NCI-H2029 (cell line): ENCODE measurements at regions not wholly inside any gene's neighbourhood (a gene's known extent, or its start where the extent isn't known, plus 50 kb on each side); places are given as distances from the start of the nearest gene placed in this dataset.
"Not testable (repeated sequence)": the region's sequence is repeated elsewhere in the genome, so short reads cannot be mapped to it uniquely, and the experiment has no call there.

Experiments
- DNase-seq: peaks from one replicate; lab custom pipeline; 2025; lab: John Stamatoyannopoulos, UW

DNA sequence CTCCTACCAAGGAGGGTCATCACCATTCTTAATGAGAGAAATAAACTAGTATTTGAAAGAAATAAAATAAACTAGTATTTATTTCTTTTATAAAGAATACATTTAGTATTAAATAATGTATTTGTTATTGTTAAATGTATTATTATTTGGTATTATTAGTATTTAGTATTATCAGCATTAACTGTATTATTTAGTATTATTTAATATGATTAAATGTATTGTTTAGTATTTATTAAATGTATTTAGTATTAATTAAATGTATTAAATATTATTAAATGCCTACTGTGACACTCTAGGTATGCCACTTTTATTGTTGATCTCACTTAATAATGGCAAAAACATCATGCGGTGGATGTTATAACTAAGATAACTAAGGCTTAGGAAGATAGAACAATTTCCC lies 353.6 kb upstream of the MAP2 start:
- DNase-seq, result no peak

GRCh38 chr2:209073151-209073550 lies 350.7 kb upstream of the MAP2 start:
- DNase-seq, result no peak

GRCh38 chr2:209074711-209075110 lies 349.1 kb upstream of the MAP2 start:
- no peak for DNase-seq

GRCh38 chr2:209076151-209076550 lies 347.7 kb upstream of the MAP2 start:
- no peak for DNase-seq

- no peak for DNase-seq
Observed at GRCh38 chr2:209086761-209087160, 337.1 kb upstream of the MAP2 start.

DNA sequence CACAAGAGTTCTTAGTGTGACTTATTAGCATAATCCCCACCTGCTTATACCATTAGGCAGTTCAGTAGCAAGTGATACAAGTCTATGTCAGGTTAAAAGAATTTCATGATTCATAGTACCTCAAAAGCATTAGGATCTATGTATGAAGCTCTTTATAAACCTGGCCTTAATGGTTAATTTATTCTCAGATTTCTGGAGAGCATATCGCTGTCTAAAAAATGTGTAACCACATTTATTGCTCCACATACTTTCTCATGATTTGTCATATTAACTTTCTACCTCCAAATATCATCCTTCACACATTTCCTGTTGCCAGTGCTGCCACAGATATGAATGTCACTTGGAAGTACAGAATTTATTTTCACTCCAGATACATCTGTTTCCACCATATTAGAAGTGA lies 332.8 kb upstream of the MAP2 start:
- DNase-seq, result no peak

- no peak for DNase-seq
Observed at GRCh38 chr2:209094221-209094620, 329.6 kb upstream of the MAP2 start.

DNA sequence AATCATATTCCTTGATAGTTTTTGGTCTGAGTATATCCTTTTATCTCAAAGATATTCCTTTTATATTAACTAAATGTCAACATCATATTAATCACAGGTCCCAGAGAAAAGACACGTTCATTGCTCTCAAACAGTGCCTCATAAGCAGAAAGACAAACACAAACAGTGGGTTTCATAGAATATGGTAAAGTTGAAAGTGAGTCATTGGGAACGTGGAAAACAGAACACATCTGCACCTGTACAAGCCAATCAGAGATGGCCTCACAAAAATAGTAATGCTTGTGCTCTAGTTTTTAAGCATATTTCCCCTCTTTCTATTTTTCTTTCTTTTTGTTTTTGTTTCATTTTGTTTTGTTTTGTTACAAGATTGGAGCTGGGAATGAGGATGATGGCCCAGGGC lies 328.4 kb upstream of the MAP2 start:
- DNase-seq, result no peak

GRCh38 chr2:209097168-209097567 lies 326.7 kb upstream of the MAP2 start:
- no peak for DNase-seq

DNA sequence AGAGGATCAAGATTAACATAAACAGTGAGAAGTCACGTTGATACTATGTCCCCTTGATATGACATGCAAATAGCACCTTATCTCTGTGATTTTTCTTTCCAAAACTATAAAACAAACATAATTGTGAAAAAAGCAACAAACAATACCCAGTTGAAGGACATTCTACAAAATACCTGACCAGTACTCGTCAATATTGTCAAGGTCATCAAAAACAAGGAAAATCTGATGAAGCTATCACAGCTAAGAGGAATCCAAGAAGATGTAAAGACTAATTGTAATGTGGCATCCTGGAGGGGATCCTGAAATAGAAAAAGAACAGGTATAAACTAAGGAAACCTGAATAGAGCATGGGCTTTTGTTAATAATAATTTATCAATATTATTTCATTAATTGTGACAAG lies 321.5 kb upstream of the MAP2 start:
- no peak for DNase-seq

GRCh38 chr2:209113026-209113425 lies 310.8 kb upstream of the MAP2 start:
- no peak for DNase-seq

GRCh38 chr2:209114588-209115240 lies 309.1 kb upstream of the MAP2 start:
- DNase-seq, result no peak

DNA sequence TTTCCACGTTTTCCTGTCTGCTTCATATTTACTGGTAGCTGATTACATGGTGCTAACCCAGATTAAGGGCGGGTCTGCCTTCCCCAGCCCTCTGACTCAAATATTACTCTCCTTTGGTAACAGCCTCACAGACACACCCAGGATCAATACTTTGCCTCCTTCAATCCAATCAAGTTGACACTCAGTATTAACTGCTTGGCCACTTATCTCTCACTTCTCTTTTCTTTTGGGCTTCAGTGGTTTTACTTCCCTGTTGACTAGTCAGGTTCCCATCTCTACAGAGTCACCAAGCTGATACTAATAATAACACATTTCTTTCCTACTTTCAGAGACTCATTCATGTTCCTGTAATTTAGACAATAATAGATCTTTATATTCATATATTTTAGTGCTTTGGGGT lies 302.2 kb upstream of the MAP2 start:
- no peak for DNase-seq

DNA sequence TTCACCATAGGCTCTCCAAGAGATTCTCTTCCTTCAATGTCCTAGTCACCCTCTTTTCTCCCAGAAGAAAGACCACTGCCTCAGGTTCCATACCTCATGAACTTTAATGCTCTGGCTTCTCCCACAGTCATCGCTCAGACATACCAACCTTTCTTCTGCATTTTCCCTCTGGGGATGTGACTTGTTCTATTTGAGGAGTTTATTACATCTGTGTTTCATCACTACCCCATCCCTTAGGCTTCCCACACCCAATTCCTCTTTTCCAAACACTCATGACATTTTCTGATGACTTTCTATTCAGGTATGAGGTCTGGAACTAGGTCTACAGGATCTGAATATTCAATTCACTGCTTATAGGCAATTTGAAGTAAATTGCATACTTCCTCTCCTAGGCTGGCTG lies 298.6 kb upstream of the MAP2 start:
- no peak for DNase-seq

GRCh38 chr2:209138079-209138478 lies 285.8 kb upstream of the MAP2 start:
- no peak for DNase-seq

GRCh38 chr2:209141142-209141541 lies 282.7 kb upstream of the MAP2 start:
- no peak for DNase-seq

GRCh38 chr2:209141818-209142217 lies 282.0 kb upstream of the MAP2 start:
- no peak for DNase-seq

DNA sequence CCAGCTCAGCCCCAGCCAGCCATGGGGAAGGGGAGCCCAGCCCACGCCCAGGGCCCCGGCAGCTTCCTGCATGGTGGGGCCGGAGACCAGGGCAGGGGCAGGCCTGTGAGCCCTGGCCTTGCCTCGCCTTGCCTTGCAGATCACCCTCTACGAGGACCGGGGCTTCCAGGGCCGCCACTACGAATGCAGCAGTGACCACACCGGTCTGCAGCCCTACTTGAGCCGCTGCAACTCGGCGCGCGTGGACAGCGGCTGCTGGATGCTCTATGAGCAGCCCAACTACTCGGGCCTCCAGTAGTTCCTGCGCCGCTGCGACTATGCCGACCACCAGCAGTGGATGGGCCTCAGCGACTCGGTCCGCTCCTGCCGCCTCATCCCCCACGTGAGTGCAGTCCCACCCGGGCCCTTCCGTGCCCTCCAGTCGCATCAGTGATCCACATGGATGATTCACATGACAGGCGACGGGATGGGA lies 278.6 kb upstream of the MAP2 start:
- not testable (repeated sequence) for DNase-seq

- DNase-seq, result no peak
Observed at GRCh38 chr2:209145941-209146681, 277.7 kb upstream of the MAP2 start.

GRCh38 chr2:209146682-209147320 lies 277.0 kb upstream of the MAP2 start:
- DNase-seq, result no peak

GRCh38 chr2:209147981-209148380 lies 275.9 kb upstream of the MAP2 start:
- no peak for DNase-seq

GRCh38 chr2:209160800-209161588 lies 262.9 kb upstream of the MAP2 start:
- no peak for DNase-seq
